ENCODE measurements at regions not wholly inside any gene's neighbourhood (a gene's known extent, or its start where the extent isn't known, plus 50 kb on each side); places are given as distances from the start of the nearest gene placed in this dataset.

DNA sequence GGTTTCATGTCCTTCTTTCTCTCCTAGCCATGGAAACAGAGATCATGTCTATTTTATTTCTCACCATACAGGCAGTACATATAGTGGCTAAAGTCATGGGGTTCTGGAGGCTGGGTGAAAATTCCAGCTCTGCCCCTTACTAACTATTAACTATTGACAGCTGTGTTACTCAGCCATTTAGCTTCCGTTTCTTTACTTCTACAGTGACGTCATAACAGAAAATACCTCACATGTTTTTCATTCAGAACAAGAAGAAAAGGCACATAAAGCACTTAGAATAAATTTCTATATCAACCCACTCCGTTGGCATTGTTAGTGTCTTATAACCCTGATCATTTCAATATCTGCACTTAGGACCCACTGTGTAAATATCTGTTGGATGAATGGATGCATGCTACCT, 1506.9 kb upstream of the TMEM132C start:
- Histone ChIP-seq H3K27ac (no peak overlapping the region), H3K4me1 (ENCODE audit: low read depth) (no peaks in the 10 kb centered on the region), H3K4me3 (no peak overlapping the region), H3K36me3 (no peaks in the 10 kb centered on the region), H3K27me3 (no peaks in the 10 kb centered on the region), H3K9me3 (ENCODE audit: low read depth) (no peaks in the 10 kb centered on the region)
- DNase-seq (ENCODE audit: low read depth in 1 of 2, low spot score in 1 of 2) = no peak
- TF ChIP-seq, protein P1, sequence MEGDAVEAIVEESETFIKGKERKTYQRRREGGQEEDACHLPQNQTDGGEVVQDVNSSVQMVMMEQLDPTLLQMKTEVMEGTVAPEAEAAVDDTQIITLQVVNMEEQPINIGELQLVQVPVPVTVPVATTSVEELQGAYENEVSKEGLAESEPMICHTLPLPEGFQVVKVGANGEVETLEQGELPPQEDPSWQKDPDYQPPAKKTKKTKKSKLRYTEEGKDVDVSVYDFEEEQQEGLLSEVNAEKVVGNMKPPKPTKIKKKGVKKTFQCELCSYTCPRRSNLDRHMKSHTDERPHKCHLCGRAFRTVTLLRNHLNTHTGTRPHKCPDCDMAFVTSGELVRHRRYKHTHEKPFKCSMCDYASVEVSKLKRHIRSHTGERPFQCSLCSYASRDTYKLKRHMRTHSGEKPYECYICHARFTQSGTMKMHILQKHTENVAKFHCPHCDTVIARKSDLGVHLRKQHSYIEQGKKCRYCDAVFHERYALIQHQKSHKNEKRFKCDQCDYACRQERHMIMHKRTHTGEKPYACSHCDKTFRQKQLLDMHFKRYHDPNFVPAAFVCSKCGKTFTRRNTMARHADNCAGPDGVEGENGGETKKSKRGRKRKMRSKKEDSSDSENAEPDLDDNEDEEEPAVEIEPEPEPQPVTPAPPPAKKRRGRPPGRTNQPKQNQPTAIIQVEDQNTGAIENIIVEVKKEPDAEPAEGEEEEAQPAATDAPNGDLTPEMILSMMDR (IDR thresholded peaks at IDR 0.05; ENCODE audit: low read depth, low read length) = no peak

DNA sequence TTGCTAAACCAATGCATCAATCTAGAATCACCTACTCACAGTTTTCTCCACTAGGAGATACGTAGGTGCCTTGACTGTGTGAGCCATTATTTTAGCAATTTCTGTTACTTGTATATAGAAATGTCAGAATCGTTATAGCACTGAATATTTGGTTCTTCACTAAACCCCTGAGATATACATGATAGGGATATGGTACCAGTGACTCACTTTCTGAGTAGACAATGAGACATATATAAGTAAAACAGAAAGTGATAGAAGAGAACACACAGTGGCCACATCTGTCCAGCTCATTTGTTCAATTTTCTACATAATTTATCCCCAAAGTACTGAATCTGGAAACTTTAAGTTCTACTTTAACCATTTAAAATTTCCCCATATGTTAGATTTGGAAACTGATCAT, 1505.5 kb upstream of the TMEM132C start:
- no peaks in the 10 kb centered on the region for H3K27me3 ChIP-seq
- H3K4me1 ChIP-seq (ENCODE audit: low read depth) = no peaks in the 10 kb centered on the region
- TF ChIP-seq, protein P1 (IDR thresholded peaks at IDR 0.05; ENCODE audit: low read depth, low read length) = no peak
- no peak for DNase-seq (ENCODE audit: low read depth in 1 of 2, low spot score in 1 of 2)
- H3K36me3 ChIP-seq = no peaks in the 10 kb centered on the region
- H3K4me3 ChIP-seq = no peak overlapping the region
- no peaks in the 10 kb centered on the region for H3K9me3 ChIP-seq (ENCODE audit: low read depth)
- no peak overlapping the region for H3K27ac ChIP-seq

DNA sequence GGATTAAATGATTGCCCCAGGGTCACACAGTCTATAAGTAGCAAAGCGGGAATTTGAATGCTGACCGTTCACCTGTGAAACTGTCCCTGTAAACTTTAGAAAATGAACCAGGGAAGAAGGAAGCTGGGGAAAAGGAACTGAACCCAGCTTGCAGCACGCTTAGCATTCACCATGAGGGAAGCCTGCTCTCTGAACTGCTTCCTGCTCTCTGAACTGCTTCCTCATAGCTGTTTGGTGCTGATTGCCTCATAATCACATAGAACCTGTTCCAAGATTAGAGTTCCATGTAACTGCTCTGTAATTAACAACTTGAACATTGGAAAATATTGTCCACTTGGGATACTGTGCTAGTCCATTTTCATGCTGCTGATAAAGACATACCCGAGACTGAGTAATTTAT, 1504.8 kb upstream of the TMEM132C start:
- Histone ChIP-seq H3K4me3 (no peak overlapping the region), H3K9me3 (ENCODE audit: low read depth) (no peaks in the 10 kb centered on the region), H3K4me1 (ENCODE audit: low read depth) (no peaks in the 10 kb centered on the region), H3K27ac (no peak overlapping the region), H3K27me3 (no peaks in the 10 kb centered on the region), H3K36me3 (no peaks in the 10 kb centered on the region)
- DNase-seq (ENCODE audit: low read depth in 1 of 2, low spot score in 1 of 2) = no peak
- TF ChIP-seq, protein P1 (IDR thresholded peaks at IDR 0.05; ENCODE audit: low read depth, low read length) = no peak

DNA sequence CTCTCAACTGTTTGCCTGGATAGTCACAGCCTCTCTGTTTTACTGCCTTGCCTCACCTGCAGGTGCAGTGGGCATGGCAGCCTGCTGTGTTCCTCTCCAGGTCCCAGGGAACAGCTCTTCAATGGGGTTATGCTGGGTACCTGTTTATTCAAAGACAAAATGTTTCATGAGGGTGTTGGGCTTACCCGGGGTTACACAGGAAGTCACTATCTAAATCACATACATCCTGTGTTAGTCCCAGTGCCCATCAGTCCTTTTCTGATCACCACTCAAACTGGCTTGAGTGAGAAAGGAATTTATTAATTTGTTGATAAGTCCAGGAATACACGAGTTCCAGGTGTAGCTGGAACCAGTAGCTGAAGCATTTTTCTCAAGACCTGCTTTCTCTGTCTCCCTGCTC, 1503.6 kb upstream of the TMEM132C start:
- TF ChIP-seq, protein P1 (IDR thresholded peaks at IDR 0.05; ENCODE audit: low read depth, low read length) = no peak
- no peak for DNase-seq (ENCODE audit: low read depth in 1 of 2, low spot score in 1 of 2)
- Histone ChIP-seq H3K27me3 (no peaks in the 10 kb centered on the region), H3K9me3 (ENCODE audit: low read depth) (no peaks in the 10 kb centered on the region), H3K4me3 (no peak overlapping the region), H3K4me1 (ENCODE audit: low read depth) (no peaks in the 10 kb centered on the region), H3K27ac (no peak overlapping the region), H3K36me3 (no peaks in the 10 kb centered on the region)

DNA sequence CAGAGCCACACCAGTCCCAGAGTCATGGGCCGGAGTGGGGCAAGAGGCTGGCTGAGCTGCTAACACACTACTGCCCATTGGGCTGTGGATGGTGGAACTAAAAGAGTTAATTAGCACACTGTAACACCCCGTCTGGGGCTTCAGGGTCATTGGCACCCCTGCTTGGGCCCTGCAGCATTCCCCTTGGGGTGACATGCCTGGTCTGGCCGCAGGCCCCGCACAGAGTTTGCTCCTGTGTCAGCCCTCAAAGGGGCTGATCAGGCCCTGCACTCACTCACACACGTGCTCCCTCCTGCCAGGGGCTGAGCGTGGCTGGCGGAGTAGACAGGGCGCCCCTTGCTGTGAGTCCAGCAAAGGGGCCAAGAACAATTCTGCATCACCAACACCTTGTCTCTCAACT, 1499.6 kb upstream of the TMEM132C start:
- no peaks in the 10 kb centered on the region for H3K36me3 ChIP-seq

More for the DNA sequence above, 1499.6 kb upstream of the TMEM132C start:
- no peaks in the 10 kb centered on the region for H3K4me1 ChIP-seq (ENCODE audit: low read depth)
- no peak overlapping the region for H3K27ac ChIP-seq
- no peak for DNase-seq (ENCODE audit: low read depth in 1 of 2, low spot score in 1 of 2)
- no peaks in the 10 kb centered on the region for H3K9me3 ChIP-seq (ENCODE audit: low read depth)
- H3K4me3 ChIP-seq = no peak overlapping the region
- TF ChIP-seq, protein P1 (IDR thresholded peaks at IDR 0.05; ENCODE audit: low read depth, low read length) = no peak
- no peaks in the 10 kb centered on the region for H3K27me3 ChIP-seq
